PFSK-1 (cell line): ENCODE measurements at regions not wholly inside any gene's neighbourhood (a gene's known extent, or its start where the extent isn't known, plus 50 kb on each side); places are given as distances from the start of the nearest gene placed in this dataset.

Experiments used
- FOXP2 ChIP-seq: optimal IDR thresholded peaks from 2 replicates; pipeline ENCODE3; 2011; ENCODE audit warnings: borderline replicate concordance, control low read depth, inconsistent platforms; ENCODE audit not compliant: insufficient read depth; ENCODE audit errors: extremely low read length, extremely low read depth
- POLR2AphosphoS5 ChIP-seq: IDR thresholded peaks from 2 replicates; pipeline ENCODE4 v1.6.1; 2012; ENCODE audit warnings: low read depth, mild to moderate bottlenecking, control low read depth, low read length, moderate library complexity
- SIN3A ChIP-seq: IDR thresholded peaks from 2 replicates; pipeline ENCODE4 v1.6.1; 2012; ENCODE audit warnings: mild to moderate bottlenecking, low read length, moderate library complexity, borderline replicate concordance; ENCODE audit not compliant: insufficient read depth
- TAF1 ChIP-seq: IDR thresholded peaks from 2 replicates; pipeline ENCODE4 v1.6.1; 2012; ENCODE audit warnings: low read length, control low read depth, borderline replicate concordance; ENCODE audit not compliant: insufficient read depth
- TF ChIP-seq, protein P1 (sequence below), 2 experiments: IDR thresholded peaks; 2 replicates each; pipeline versions ENCODE4 v1.6.1 to v1.8.0; 2011 to 2012; ENCODE audit warnings: low read depth in 2 of 2, low read length in 2 of 2, control low read depth in 1 of 2, inconsistent platforms in 1 of 2, mild to moderate bottlenecking in 1 of 2, moderate library complexity in 1 of 2; ENCODE audit not compliant: insufficient read depth in 1 of 2

DNA sequence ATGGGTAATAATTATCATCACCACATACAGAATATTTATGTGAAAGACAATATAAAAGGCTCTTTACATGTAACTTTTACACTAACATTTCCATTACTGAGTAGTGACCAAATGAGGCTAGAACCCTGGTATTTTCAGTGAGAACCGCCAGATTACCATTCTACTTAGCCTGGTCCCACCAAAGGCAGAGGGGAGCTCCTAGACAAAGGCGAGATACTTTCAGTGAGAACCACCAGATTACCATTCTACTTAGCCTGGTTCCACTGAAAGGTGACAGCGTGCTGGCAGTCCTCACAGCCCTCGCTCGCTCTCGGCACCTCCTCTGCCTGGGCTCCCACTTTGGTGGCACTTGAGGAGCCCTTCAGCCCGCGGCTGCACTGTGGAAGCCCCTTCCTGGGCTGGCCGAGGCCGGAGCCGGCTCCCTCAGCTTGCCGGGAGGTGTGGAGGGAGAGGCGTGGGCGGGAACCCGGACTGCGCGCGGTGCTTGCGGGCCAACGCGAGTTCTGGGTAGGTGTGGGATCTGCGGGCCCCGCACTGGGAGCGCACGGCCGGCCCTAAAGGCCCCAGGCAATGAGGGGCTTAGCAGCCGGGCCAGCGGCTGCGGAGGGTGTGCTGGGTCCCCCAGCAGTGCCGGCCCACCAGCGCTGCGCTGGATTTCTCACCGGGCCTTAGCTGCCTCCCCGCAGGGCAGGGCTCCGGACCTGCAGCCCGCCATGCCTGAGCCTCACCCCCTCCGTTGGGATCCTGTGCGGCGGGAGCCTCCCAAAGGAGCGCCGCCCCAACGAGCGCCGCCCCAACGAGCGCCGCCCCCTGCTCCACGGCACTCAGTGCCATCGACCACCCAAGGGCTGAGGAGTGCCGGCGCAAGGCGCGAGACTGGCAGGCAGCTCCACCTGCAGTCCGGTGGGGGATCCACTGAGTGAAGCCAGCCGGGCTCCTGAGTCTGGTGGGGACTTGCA lies 1276.1 kb downstream of the PCDH7 start:
- TF ChIP-seq SIN3A (no peak), TAF1 (no peak), POLR2AphosphoS5 (no peak), FOXP2 (no peak)
- TF ChIP-seq, protein P1, sequence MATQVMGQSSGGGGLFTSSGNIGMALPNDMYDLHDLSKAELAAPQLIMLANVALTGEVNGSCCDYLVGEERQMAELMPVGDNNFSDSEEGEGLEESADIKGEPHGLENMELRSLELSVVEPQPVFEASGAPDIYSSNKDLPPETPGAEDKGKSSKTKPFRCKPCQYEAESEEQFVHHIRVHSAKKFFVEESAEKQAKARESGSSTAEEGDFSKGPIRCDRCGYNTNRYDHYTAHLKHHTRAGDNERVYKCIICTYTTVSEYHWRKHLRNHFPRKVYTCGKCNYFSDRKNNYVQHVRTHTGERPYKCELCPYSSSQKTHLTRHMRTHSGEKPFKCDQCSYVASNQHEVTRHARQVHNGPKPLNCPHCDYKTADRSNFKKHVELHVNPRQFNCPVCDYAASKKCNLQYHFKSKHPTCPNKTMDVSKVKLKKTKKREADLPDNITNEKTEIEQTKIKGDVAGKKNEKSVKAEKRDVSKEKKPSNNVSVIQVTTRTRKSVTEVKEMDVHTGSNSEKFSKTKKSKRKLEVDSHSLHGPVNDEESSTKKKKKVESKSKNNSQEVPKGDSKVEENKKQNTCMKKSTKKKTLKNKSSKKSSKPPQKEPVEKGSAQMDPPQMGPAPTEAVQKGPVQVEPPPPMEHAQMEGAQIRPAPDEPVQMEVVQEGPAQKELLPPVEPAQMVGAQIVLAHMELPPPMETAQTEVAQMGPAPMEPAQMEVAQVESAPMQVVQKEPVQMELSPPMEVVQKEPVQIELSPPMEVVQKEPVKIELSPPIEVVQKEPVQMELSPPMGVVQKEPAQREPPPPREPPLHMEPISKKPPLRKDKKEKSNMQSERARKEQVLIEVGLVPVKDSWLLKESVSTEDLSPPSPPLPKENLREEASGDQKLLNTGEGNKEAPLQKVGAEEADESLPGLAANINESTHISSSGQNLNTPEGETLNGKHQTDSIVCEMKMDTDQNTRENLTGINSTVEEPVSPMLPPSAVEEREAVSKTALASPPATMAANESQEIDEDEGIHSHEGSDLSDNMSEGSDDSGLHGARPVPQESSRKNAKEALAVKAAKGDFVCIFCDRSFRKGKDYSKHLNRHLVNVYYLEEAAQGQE (IDR thresholded peaks at IDR 0.05; ENCODE audit: insufficient read depth in 1 of 2, low read depth in 2 of 2, low read length in 2 of 2) = no peak

DNA sequence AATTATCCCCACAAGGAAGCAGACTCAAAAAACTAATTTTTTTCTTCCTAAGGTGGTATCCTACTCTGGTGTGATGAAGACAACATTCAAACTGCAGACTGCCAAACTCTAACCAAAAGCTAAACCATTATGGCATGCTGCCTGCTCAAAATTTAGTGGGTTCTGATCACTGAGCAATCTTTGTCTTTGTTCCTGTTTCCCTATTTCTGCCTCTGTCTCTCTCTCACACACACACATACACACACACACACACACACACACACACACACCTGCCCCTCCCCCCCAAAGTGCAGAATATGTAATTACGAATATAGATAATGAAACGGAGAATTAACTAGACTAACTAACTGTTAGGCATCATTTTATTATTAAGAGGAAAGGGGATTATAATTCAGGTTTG lies 1278.6 kb downstream of the PCDH7 start:
- TF ChIP-seq TAF1 = no peak
- TF ChIP-seq, protein P1 (IDR thresholded peaks at IDR 0.05; ENCODE audit: insufficient read depth in 1 of 2, low read depth in 2 of 2, low read length in 2 of 2) = no peak
- no peak for TF ChIP-seq SIN3A
- no peak for TF ChIP-seq FOXP2
- TF ChIP-seq POLR2AphosphoS5 = no peak

GRCh38 chr4:31999848-32000247 lies 1279.7 kb downstream of the PCDH7 start:
- TF ChIP-seq, protein P1 (IDR thresholded peaks at IDR 0.05; ENCODE audit: insufficient read depth in 1 of 2, low read depth in 2 of 2, low read length in 2 of 2) = no peak
- TF ChIP-seq FOXP2 (no peak), POLR2AphosphoS5 (no peak), TAF1 (no peak), SIN3A (no peak)

- TF ChIP-seq, protein P1 (IDR thresholded peaks at IDR 0.05; ENCODE audit: insufficient read depth in 1 of 2, low read depth in 2 of 2, low read length in 2 of 2) = no peak
- TF ChIP-seq FOXP2 (no peak), TAF1 (no peak), POLR2AphosphoS5 (no peak), SIN3A (no peak)
Measured at GRCh38 chr4:32000846-32001488, 1280.8 kb downstream of the PCDH7 start.
